Activated gamma-delta T cell (primary cell): ENCODE measurements at regions not wholly inside any gene's neighbourhood (a gene's known extent, or its start where the extent isn't known, plus 50 kb on each side); places are given as distances from the start of the nearest gene placed in this dataset.
"Not testable (repeated sequence)": the region's sequence is repeated elsewhere in the genome, so short reads cannot be mapped to it uniquely, and the experiment has no call there.

Experiments
- DNase-seq: peaks from one replicate; lab custom pipeline; 2025; lab: John Stamatoyannopoulos, UW

DNA sequence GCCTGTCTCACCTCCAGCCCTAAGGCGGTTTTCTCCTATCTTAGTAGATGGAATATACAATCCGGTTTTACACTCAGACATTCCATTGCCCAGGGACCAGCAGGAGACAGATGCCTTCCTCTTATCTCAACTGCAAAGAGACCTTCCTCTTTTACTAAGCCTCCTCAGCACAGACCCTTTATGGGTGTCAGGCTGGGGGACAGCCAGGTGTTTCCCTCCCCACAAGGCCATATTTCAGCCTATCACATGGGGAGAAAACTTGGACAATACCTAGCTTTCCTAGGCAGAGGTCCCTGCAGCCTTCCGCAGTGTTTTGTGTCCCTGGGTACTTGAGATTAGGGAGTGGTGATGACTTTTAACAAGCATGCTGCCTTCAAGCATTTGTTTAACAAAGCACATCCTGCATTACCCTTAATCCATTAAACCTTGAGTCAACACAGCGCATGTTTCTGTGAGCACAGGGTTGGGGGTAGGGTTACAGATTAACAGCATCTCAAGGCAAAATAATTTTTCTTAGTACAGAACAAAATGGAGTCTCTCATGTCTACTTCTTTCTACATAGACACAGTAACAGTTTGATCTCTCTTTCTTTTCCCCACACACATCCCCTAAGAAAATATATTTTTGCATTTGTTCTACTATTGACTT is 876.2 kb downstream of the ANKRD7 start:
- DNase-seq: not testable (repeated sequence)

DNA sequence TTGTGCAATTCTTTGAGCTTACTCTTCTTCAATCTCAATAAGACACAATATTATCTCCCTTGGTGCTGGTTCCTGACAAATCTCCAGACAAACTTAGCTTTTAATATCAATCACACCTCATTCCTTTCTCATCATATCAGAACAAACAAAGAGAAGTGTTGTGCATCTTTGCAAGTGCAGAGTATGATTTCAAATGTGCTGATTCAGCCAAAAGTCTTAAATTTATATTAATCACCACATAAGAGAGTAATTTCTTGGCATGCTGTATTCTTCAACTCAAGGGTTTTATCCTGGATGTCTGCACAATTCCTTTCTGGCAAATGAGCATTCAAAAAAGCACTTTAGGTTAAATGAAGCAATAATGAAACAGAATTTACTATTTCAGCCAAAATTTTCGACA is 877.8 kb downstream of the ANKRD7 start:
- no peak for DNase-seq

DNA sequence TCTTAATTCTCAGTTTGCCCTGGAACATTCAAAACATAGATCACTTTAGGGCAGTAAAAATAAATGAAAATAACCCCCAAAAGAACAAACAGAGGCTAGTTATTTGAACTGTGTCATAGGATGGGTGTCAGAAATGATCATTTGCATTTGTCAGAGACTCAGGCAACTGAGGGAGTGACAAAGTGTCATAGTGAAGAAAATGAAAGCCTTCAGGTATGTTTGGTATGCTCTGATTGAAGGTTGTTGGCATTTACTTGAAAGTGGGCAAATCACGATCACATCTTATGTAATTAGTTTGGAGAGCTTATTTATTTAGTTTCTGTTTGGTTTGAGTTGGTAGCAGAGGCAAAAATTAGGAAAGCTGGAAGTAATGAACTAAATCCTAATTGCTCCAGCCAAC is 880.9 kb downstream of the ANKRD7 start:
- DNase-seq: no peak

DNA sequence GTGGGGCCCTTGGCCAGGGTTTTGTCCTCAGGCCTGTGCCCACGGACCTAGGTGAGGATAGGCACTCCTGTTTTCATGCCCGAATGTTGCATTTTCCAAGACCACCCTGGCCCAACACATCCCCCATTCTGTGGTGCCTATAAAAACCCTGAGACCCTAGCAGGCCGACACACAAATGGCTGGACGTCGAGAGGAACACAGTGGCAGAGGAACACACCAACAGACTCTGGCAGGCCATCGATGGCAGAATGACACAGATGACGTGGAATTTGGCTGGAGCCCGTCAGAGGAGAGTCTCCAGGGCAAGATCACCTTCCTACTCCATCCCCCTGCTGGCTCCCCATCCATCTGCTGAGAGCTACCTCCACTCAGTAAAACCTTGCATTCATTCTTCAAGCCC is 898.8 kb downstream of the ANKRD7 start:
- DNase-seq: no peak

DNA sequence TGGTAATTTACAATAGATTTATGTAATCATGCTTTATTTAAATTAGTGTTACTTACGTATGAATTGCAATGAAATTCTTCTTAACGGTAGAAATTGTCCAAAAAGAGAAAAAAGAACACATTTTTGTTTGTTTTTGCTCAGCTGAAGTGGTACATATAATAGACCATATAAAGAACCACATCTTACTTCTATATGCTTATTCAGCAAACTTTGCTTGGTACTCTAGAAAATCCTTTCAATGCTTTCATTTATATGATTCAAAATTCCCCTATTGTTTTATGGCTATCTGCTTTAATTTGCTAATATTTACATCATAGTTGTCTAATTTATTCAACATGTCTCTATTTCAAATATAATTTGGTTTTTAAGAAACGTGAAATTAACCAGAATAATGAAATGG is 903.2 kb downstream of the ANKRD7 start:
- no peak for DNase-seq

DNA sequence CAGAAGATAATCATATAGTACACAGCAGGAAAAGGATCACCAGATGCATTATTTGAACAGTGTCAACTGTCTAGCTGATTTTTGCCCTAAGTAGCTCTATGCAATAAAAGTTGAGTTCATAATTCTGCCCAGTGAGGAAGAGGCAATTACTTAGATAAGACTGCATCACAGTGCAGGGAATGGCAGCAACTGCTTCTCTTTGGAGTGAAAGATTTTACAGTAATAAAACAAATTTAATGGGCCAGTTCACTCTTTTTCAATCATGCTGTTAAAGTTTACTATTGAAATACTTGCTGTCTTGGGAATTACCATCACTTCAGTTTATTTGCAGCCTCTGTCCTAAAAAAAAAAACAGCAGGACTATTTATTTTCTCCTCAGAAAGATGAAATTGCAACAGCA is 907.9 kb downstream of the ANKRD7 start:
- no peak for DNase-seq

DNA sequence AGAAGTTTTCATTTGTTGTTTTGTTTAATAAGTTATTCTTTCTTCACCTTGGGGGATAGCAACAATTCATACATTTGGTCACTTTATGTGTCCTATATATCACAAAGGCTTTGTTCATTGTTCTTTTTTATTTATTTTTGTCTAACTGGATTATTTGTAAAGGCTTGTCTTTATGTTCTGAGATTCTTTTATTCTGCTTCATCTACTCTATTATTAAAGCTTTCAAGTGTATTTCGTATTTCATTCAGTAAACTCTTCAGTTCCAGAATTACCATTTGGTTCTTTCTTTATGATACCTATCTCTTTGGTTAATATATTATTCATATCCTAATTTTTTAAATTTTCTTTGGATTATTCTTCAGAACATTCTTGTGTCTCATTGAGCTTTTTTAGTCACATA is 942.9 kb downstream of the ANKRD7 start:
- DNase-seq: no peak

DNA sequence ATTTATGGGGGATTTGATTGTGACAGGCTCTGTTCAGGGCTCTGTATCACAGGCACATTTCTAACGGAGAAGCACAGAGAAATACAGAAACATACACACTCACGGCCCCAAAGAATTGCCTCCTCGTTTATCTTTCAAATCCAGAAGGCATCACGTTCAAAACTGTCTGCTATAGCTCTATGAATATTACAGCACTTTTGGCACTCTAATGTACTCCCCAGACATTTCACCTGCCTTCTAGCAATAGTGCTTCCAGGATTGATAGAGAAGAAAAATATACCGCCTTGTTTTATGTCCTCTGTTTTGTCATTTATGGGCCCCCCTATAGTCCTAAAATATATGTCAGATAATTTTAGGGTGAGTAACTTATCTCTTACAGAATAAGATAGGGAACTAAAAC is 947.5 kb downstream of the ANKRD7 start:
- DNase-seq: no peak

DNA sequence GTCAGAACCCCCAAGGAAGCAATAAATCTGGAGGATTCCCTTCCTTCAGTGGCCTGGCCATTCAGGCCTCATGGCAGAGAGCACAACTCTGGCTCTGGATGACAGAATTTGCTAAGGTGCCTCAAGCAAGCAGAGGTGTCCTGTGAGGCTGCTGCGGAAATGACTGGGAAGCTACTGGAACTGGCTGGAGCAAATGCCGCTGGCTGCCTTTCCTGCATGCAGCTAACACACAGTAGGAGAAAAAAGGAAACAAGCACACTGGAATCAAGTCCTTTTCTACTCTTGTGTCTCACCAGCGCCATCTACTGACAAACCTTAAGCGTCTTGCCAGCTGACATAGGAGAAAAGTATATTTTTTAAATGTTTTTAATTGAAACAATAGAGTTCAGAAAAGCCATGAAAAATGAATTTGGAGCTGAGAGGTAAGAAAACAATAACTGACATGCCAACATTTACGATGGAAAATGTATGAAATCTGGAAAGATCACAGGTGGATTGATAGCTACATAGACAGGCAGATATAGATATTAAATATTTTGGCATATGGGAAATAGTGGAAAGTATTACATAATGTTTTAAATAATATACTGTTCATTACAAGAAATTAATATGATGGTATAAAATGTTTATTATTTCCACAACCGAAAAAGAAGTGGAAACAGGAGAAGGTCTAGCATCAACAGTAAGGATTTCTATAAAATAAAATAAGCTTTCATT is 951.6 kb downstream of the ANKRD7 start:
- no peak for DNase-seq

DNA sequence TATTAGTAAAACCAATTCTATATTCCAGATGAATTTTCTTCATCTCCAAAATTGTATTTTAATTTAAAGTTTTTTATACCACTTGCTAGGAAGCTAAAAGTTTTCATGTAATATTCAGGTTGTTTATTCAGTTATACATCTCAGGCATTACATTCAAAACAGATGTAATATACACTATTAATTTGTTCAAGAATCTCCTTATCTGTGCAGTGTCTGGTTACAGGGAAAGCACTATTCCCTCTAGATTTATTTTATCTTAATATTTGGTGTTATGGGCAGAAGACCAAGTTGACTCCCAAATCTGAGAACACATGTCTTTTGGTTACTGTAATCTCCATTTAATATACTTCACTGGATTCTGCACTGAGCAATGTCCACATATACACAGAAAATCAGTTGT is 953.4 kb downstream of the ANKRD7 start:
- no peak for DNase-seq

DNA sequence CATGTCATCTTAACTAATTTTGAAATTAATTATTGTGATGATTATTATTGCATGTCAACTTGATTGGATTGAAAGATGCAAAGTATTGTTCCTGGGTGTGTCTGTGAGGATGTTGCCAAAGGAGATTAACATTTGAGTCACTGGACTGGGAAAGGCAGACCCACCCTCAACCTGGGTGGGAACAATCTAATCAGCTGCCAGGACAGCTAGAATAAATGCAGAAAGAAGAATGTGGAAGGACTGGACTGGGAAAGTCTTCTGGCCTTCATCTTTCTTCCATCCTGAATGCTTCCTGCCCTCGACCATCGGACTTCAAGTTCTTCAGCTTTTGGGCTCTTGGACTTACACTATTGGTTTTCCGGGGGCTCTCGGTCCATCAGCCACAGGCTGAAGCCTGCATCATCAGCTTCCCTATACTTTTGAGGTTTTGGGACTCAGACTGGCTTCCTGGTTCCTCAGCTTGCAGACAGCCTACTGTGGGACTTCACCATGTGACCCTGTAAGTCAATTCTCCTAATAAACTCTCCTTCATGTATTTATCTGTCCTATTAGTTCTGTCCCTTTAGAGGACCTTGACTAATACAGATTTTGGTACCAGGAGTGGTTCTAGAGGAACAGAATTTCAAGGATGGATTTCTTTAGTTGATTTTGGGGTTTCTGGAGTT is 959.8 kb downstream of the ANKRD7 start:
- no peak for DNase-seq

DNA sequence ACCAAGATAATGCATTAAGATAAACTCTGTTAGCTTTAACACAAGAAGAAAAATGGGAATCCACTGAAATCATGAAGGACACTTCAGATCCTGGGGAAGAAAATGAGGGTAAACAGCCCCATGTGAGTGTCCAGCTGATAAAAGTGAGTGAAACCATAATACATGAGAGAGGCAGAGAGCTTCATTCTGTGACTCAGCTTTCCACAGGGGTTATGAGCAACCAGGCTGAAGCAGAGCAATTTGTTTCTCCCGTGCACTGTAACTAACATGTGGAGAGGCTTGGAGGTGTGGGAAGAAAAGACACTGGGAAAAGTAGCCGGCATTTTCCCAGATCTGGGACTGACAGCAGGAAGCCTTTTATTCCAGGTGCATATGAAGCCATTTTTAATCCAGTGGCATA is 971.7 kb downstream of the ANKRD7 start:
- no peak for DNase-seq

DNA sequence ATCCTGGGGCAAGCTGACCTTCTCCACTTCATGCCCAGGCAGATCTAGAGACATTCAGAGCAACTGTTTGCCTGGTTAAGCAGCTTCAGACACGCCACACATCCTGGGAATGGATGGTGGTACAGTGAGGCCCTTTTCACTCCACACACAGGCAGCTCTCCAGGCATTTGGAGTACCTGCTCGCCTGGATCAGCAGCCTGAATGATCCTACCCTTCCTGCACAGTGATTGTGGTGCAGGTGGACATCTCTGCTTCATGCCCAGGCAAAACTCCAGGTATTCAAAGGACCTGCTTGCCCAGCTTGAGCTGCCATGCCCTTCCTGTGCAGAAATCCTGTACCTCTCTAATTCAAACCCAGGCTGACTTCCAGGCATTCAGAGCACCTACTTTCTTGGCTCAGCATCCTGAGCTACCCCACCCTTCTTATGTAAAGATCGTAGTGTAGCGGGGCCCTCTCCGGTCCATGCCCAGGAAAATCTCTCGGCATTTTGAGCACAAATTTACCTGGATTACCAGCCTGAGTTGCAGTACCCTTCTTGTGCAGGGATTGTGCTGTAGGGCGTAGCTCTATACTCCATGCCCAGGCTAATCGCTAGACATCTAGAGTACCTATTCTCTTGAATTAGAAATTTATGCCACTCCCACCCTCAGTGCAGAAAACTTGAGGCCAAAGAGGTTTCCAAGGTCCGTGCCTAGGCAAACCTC is 972.8 kb downstream of the ANKRD7 start:
- no peak for DNase-seq

DNA sequence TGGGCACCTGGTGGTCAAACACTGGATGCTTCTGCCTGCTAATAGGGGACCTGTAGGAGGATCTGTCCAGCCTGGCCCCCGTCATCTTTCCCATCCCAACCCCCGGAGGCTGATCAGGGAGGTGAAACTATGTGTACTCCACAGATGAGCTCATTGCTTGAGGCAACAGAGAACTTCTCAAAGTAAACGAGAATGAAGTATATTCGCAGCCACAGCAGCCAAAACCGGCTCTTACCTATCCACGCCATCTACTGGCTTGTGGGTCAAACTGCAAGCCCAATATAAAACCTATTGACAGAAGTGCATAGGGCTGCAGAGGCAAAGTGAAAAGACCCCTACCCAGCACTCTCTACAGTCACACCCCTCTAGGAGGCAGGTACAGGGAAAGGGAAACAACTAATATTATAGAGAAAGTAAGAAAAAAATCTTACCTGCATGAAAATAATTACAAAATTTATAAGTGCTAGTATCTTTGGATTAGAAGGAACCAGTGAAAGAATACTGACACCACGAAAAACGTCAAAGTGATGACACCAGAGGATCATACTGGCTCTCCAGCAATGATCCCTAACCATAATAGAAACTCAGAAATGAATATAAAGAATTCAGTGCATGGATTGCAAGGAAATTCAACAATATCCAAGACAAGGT is 973.5 kb downstream of the ANKRD7 start:
- DNase-seq: no peak

DNA sequence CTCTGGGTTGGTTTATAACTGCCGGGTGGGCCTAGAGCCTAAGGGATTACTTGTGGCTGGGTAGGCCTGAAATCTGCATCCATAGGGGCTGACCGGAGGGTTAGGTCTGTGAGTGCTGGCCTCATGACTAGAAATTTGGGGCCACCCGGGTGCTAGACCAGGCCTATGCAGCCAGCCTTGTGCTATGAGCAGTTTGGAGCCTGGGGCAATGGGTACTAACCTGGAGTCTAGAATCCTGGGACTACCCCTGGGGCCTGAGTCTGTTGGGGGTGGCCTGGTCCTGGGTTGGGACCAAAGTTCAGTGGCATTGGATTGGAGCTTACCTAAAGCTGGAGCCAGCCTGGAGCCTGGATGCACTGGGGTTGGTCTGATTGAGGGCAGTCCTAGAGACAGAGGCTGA is 995.2 kb downstream of the ANKRD7 start:
- DNase-seq: no peak

DNA sequence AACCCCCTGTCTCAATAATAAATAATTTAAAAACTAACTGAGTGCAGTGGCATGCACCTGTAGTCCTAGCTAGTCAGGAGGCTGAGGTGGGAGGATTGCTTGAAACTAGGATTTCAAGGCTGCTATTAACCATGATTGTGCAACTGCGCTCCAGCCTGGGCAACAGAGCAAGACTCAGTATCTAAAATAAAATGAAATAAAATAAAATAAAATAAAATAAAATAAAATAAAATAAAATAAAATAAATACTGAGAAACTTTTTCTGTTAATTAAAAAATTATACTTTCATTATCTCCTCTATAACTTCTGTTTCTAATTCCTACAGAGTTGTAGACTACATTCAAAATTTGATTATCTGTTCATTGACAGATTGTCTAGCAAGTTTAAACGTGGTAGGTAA is 999.4 kb downstream of the ANKRD7 start:
- DNase-seq: no peak

DNA sequence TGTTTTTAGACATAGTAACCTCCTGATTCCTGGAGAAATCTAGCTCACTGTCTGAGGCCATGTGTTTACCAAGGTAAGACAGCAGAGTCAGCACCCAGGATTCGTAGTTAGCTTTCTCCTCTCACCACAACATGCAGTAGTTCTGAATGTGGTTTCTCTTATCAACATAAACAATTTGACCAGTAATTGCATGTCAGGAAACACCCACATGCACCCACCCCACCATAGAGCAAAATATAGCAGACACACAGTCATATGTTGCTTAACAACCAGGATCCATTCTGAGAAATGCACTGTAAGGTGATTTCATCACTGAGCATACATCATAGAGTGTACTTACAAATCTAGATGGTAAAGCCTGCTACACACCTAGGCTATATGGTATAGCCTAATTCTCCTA is 1004.0 kb downstream of the ANKRD7 start:
- DNase-seq: no peak

DNA sequence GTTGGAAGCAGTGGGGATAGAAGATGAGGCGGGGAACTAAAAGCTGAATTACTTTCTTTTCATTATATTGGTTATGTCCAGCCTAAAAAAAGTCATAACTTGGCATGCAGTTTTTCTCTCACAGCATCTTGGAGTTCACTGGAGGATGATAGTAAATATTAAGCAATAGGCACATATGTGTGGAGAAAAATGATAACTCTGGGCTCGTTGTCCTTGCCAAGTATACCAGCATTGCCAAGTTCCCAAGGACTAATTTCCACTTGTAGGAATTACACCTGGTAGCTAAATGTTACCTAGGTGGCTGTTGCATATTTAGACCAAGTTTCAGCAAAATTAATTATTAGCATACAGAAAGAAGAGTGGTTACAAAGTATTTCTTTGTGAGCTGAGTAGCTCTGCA is 1007.6 kb downstream of the ANKRD7 start:
- DNase-seq: no peak

DNA sequence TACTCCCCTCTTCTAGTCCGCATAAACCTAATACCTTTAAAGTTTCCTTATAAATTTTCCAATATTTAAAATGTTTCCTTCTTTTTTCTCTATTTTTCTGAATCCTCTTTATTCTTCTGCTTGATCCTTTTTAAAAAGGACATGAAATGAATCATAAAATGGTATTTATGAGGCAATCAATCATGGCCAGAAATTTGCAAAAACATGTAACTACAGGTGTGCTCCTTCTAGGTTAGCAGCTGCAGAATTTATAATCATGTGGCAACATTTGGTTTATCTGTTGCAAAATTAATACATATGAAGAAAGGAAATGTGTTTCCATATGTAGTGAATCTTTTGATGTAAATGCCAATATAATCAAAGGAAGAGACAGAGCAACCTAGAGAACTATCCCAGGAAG is 1008.5 kb downstream of the ANKRD7 start:
- DNase-seq: no peak

DNA sequence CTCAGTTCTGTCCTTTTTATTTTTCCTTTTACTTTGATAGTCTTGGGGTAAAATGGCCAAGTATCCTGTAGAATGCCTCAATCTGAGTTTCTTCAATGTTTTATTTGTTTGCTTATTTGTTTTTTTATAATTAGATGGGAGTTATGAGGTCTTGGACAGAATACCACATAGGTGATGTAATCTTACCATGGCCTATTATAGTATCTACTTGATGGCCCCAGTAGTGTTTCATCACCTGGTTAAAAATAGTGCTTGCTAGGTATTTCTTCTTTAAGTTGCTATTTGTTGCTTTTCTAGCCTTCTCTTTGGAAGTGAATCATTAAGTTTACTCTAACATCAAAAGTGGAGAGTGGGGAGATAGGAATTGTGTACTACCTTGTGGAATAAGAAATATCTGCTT is 1020.0 kb upstream of the KCND2 start:
- no peak for DNase-seq

DNA sequence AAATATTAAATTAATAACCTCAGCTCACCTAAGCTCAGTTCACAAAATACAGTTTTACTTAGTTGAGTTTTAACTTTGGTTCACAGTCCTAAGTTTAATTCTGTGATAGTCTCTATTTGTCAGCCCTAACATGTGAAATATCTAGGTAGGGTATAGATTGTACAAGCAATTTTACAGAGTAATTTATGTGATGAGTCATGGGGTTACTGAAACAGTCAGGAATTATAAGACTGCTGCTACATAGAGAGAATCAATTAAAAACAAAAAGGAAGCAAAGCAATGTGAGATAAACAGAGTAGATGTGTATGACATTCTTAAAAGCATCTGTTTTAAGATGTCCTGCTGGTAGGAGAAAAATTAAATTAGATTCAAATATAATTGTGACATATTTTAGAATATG is 1018.2 kb upstream of the KCND2 start:
- DNase-seq: no peak

DNA sequence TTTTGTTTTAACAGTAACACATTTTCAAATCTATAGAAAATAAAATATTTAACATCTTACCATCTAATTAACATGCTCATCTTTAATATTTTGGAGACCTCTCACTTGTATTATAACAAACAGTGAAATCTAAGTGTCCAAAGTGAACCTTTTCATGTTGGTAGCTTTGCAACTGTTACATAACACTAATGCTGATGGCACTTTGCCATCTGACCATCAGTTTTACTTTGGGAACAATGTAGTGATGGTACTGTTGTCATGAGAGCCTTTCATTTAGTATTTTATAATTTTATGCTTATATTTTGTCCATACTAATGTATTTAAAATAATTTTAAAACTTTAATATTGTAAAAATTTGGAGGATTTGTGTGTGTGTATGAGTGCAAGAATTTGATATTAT is 1017.0 kb upstream of the KCND2 start:
- DNase-seq: no peak
